IgD-negative memory B cell (primary cell): ENCODE measurements at regions not wholly inside any gene's neighbourhood (a gene's known extent, or its start where the extent isn't known, plus 50 kb on each side); places are given as distances from the start of the nearest gene placed in this dataset.
"Not testable (repeated sequence)": the region's sequence is repeated elsewhere in the genome, so short reads cannot be mapped to it uniquely, and the experiment has no call there.

Source experiments
- H3K27ac Mint-ChIP-seq, 3 donors: one replicate each; pipeline ENCODE4 v1.8.0; 2020 to 2022; ENCODE audit warnings: mild to moderate bottlenecking in 3 of 3, mixed read lengths in 3 of 3, moderate library complexity in 1 of 3
- H3K27me3 Mint-ChIP-seq: one replicate; pipeline ENCODE4 v1.8.0; 2021; ENCODE audit warnings: mixed read lengths
- H3K36me3 Mint-ChIP-seq: one replicate; pipeline ENCODE4 v1.8.0; 2020; ENCODE audit warnings: mild to moderate bottlenecking, mixed read lengths
- H3K4me1 Mint-ChIP-seq, 3 donors: one replicate each; pipeline ENCODE4 v1.8.0; 2020 to 2022; ENCODE audit warnings: mixed read lengths in 3 of 3, mild to moderate bottlenecking in 1 of 3
- H3K4me3 Mint-ChIP-seq, 4 donors: one replicate each; pipeline ENCODE4 v1.8.0; 2020 to 2022; ENCODE audit warnings: mild to moderate bottlenecking in 4 of 4, mixed read lengths in 4 of 4, moderate library complexity in 3 of 4
- H3K9me3 Mint-ChIP-seq, 3 donors: one replicate each; pipeline ENCODE4 v1.8.0; 2020 to 2021; ENCODE audit warnings: mixed read lengths in 3 of 3, mild to moderate bottlenecking in 1 of 3

- H3K36me3 Mint-ChIP-seq: no peaks in the 10 kb centered on the region
- H3K4me1 Mint-ChIP-seq: peaks cover 0 to 2% (median 0%) of the 10 kb centered on the region in 3 donors
- peaks cover 2% of the 10 kb centered on the region for H3K27me3 Mint-ChIP-seq
- no peak overlapping the region for H3K27ac Mint-ChIP-seq
- H3K9me3 Mint-ChIP-seq: peaks cover 0 to 1% (median 0%) of the 10 kb centered on the region in 3 donors
- H3K4me3 Mint-ChIP-seq: no peak overlapping the region
These were observed 847.9 kb downstream of the RAB28 start for GRCh38 chr4:12636191-12636590.

GRCh38 chr4:12635629-12636028 is 848.5 kb downstream of the RAB28 start:
- H3K4me1 Mint-ChIP-seq: peaks cover 0 to 2% (median 0%) of the 10 kb centered on the region in 3 donors
- H3K27me3 Mint-ChIP-seq: peaks cover 2% of the 10 kb centered on the region
- H3K36me3 Mint-ChIP-seq: no peaks in the 10 kb centered on the region
- peaks cover 0 to 1% (median 0%) of the 10 kb centered on the region in 3 donors for H3K9me3 Mint-ChIP-seq
- H3K27ac Mint-ChIP-seq: no peak overlapping the region
- H3K4me3 Mint-ChIP-seq: no peak overlapping the region

GRCh38 chr4:12633053-12633651 is 851.0 kb downstream of the RAB28 start:
- no peaks in the 10 kb centered on the region for H3K36me3 Mint-ChIP-seq
- H3K4me3 Mint-ChIP-seq: no peak overlapping the region
- H3K27ac Mint-ChIP-seq: no peak overlapping the region
- peaks cover 0 to 2% (median 0%) of the 10 kb centered on the region in 3 donors for H3K4me1 Mint-ChIP-seq
- H3K9me3 Mint-ChIP-seq: peaks cover 0 to 4% (median 0%) of the 10 kb centered on the region in 3 donors
- peaks cover 2% of the 10 kb centered on the region for H3K27me3 Mint-ChIP-seq

GRCh38 chr4:12615822-12616221 is 868.3 kb downstream of the RAB28 start:
- Mint-ChIP-seq H3K4me1 (no peaks in the 10 kb centered on the region), H3K27me3 (no peaks in the 10 kb centered on the region), H3K36me3 (no peaks in the 10 kb centered on the region), H3K27ac (no peak overlapping the region), H3K9me3 (peaks cover 0 to 2% (median 2%) of the 10 kb centered on the region in 3 donors), H3K4me3 (no peak overlapping the region)

GRCh38 chr4:12612876-12613275 is 871.3 kb downstream of the RAB28 start:
- H3K36me3 Mint-ChIP-seq: no peaks in the 10 kb centered on the region
- H3K27ac Mint-ChIP-seq: no peak overlapping the region
- peaks cover 0 to 2% (median 2%) of the 10 kb centered on the region in 3 donors for H3K9me3 Mint-ChIP-seq
- no peaks in the 10 kb centered on the region for H3K4me1 Mint-ChIP-seq
- no peak overlapping the region for H3K4me3 Mint-ChIP-seq
- no peaks in the 10 kb centered on the region for H3K27me3 Mint-ChIP-seq

- not testable (repeated sequence) for H3K27me3 Mint-ChIP-seq, H3K4me1 Mint-ChIP-seq, H3K9me3 Mint-ChIP-seq, H3K4me3 Mint-ChIP-seq, H3K27ac Mint-ChIP-seq, H3K36me3 Mint-ChIP-seq
These were observed 874.8 kb downstream of the RAB28 start for GRCh38 chr4:12609212-12609875.

GRCh38 chr4:12595986-12596385 is 888.2 kb downstream of the RAB28 start:
- peak overlapping the region in 1 of 4 donors; percentile 37 for H3K4me3 Mint-ChIP-seq
- H3K9me3 Mint-ChIP-seq: peaks cover 2 to 12% (median 7%) of the 10 kb centered on the region in 3 donors
- no peaks in the 10 kb centered on the region for H3K4me1 Mint-ChIP-seq
- no peaks in the 10 kb centered on the region for H3K27me3 Mint-ChIP-seq
- H3K36me3 Mint-ChIP-seq: peaks cover 3% of the 10 kb centered on the region
- H3K27ac Mint-ChIP-seq: no peak overlapping the region

GRCh38 chr4:12595489-12595888 is 888.7 kb downstream of the RAB28 start:
- Mint-ChIP-seq H3K9me3 (peaks cover 2 to 8% (median 7%) of the 10 kb centered on the region in 3 donors), H3K27ac (no peak overlapping the region), H3K4me3 (peak overlapping the region in 1 of 4 donors; percentile 37), H3K36me3 (peaks cover 3% of the 10 kb centered on the region), H3K27me3 (no peaks in the 10 kb centered on the region), H3K4me1 (no peaks in the 10 kb centered on the region)

GRCh38 chr4:12588582-12588981 is 895.6 kb downstream of the RAB28 start:
- no peak overlapping the region for H3K4me3 Mint-ChIP-seq

GRCh38 chr4:12586242-12587006 is 897.7 kb downstream of the RAB28 start:
- Mint-ChIP-seq H3K36me3 (no peaks in the 10 kb centered on the region), H3K4me1 (no peaks in the 10 kb centered on the region), H3K9me3 (no peaks in the 10 kb centered on the region), H3K4me3 (no peak overlapping the region), H3K27me3 (no peaks in the 10 kb centered on the region), H3K27ac (no peak overlapping the region)

More at GRCh38 chr4:12588582-12588981, 895.6 kb downstream of the RAB28 start:
- Mint-ChIP-seq H3K36me3 (peaks cover 2% of the 10 kb centered on the region), H3K4me1 (no peaks in the 10 kb centered on the region), H3K9me3 (no peaks in the 10 kb centered on the region), H3K27me3 (no peaks in the 10 kb centered on the region), H3K27ac (no peak overlapping the region)

GRCh38 chr4:12584116-12584875 is 899.8 kb downstream of the RAB28 start:
- Mint-ChIP-seq H3K4me3 (no peak overlapping the region), H3K36me3 (no peaks in the 10 kb centered on the region), H3K4me1 (peaks cover 0 to 1% (median 0%) of the 10 kb centered on the region in 3 donors), H3K9me3 (no peaks in the 10 kb centered on the region), H3K27me3 (no peaks in the 10 kb centered on the region), H3K27ac (no peak overlapping the region)

- Mint-ChIP-seq H3K27ac (no peak overlapping the region), H3K9me3 (no peaks in the 10 kb centered on the region), H3K4me3 (no peak overlapping the region), H3K4me1 (peaks cover 0 to 1% (median 0%) of the 10 kb centered on the region in 3 donors), H3K27me3 (no peaks in the 10 kb centered on the region), H3K36me3 (no peaks in the 10 kb centered on the region)
These were observed 900.9 kb downstream of the RAB28 start for GRCh38 chr4:12583275-12583674.

GRCh38 chr4:12580787-12581186 is 903.4 kb downstream of the RAB28 start:
- Mint-ChIP-seq H3K9me3 (no peaks in the 10 kb centered on the region), H3K4me1 (peaks cover 0 to 1% (median 0%) of the 10 kb centered on the region in 3 donors), H3K27ac (no peak overlapping the region)

GRCh38 chr4:12579172-12579571 is 905.0 kb downstream of the RAB28 start:
- Mint-ChIP-seq H3K27ac (no peak overlapping the region), H3K27me3 (peaks cover 2% of the 10 kb centered on the region), H3K9me3 (peaks cover 0 to 4% (median 0%) of the 10 kb centered on the region in 3 donors), H3K36me3 (no peaks in the 10 kb centered on the region), H3K4me1 (peaks cover 0 to 1% (median 0%) of the 10 kb centered on the region in 3 donors), H3K4me3 (no peak overlapping the region)

More at GRCh38 chr4:12580787-12581186, 903.4 kb downstream of the RAB28 start:
- no peak overlapping the region for H3K4me3 Mint-ChIP-seq
- H3K27me3 Mint-ChIP-seq: no peaks in the 10 kb centered on the region
- no peaks in the 10 kb centered on the region for H3K36me3 Mint-ChIP-seq

GRCh38 chr4:12576409-12576808 is 907.7 kb downstream of the RAB28 start:
- no peaks in the 10 kb centered on the region for H3K36me3 Mint-ChIP-seq
- no peak overlapping the region for H3K4me3 Mint-ChIP-seq
- peaks cover 2% of the 10 kb centered on the region for H3K27me3 Mint-ChIP-seq
- H3K27ac Mint-ChIP-seq: no peak overlapping the region
- peaks cover 0 to 3% (median 0%) of the 10 kb centered on the region in 3 donors for H3K4me1 Mint-ChIP-seq
- peaks cover 0 to 4% (median 0%) of the 10 kb centered on the region in 3 donors for H3K9me3 Mint-ChIP-seq
